Thymus (tissue), 11 donors: ENCODE measurements at regions not wholly inside any gene's neighbourhood (a gene's known extent, or its start where the extent isn't known, plus 50 kb on each side); places are given as distances from the start of the nearest gene placed in this dataset.

Source experiments
- DNase-seq, 9 donors: peaks; one replicate each; pipeline ENCODE4 v3.0.0-alpha.2; 2013; ENCODE audit warnings: low spot score in 9 of 9, low read depth in 6 of 9, missing footprints in 1 of 9
- H3K27ac ChIP-seq, 2 donors: one replicate each; pipeline ENCODE4 v1.5.1; 2013; ENCODE audit warnings: control low read depth in 1 of 2, low read depth in 1 of 2, low read length in 1 of 2, mild to moderate bottlenecking in 1 of 2, moderate library complexity in 1 of 2
- H3K27me3 ChIP-seq, 2 donors: one replicate each; pipeline ENCODE4 v1.5.1; 2013; ENCODE audit warnings: low read length in 1 of 2; ENCODE audit not compliant: control insufficient read depth in 2 of 2, insufficient read depth in 1 of 2
- H3K36me3 ChIP-seq, 2 donors: one replicate each; pipeline ENCODE4 v1.5.1; 2013; ENCODE audit warnings: low read length in 1 of 2, mild to moderate bottlenecking in 1 of 2, moderate library complexity in 1 of 2; ENCODE audit not compliant: control insufficient read depth in 2 of 2, insufficient read depth in 2 of 2
- H3K4me1 ChIP-seq, 2 donors: one replicate each; pipeline ENCODE4 v1.5.1; 2013; ENCODE audit warnings: low read length in 2 of 2; ENCODE audit not compliant: control insufficient read depth in 2 of 2, insufficient read depth in 2 of 2
- H3K4me3 ChIP-seq, 2 donors: one replicate each; pipeline ENCODE4 v1.5.1; 2013; ENCODE audit warnings: low read length in 2 of 2, control low read depth in 1 of 2, mild to moderate bottlenecking in 1 of 2
- H3K9me3 ChIP-seq, 2 donors: one replicate each; pipeline ENCODE4 v1.5.1; 2013; ENCODE audit warnings: low read length in 1 of 2, mild to moderate bottlenecking in 1 of 2; ENCODE audit not compliant: control insufficient read depth in 2 of 2, insufficient read depth in 1 of 2
- WGBS: extraction: QIAGEN DNeasy Blood & Tissue Kit; methylation state at CpG from one replicate; pipeline ENCODE4 v1.1.7; 2013; 5-methylcytosine and 5-hydroxymethylcytosine counted together
- donor health status: healthy.

DNA sequence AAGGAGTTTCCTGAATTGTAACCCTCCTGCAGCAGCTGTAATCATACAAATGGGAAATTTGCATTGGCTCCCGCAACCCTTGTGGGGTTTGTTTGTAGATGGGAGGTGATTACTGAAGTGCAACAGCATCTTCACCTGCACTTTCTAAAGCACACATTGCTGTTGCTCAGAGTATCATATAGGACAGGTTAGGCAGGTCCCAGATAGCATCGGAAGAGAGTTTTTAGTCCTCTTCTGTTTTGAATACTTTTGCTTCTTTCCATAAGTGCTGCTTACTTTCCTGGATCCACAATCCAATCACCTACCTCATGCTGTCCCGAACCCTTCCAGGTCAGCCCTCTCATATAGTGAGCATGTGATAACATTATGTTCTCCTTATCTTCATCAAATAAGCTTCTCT lies 300.4 kb downstream of the PTPRC start:
- 96% methylated on average over 3 of the region's 3 CpGs for WGBS

DNA sequence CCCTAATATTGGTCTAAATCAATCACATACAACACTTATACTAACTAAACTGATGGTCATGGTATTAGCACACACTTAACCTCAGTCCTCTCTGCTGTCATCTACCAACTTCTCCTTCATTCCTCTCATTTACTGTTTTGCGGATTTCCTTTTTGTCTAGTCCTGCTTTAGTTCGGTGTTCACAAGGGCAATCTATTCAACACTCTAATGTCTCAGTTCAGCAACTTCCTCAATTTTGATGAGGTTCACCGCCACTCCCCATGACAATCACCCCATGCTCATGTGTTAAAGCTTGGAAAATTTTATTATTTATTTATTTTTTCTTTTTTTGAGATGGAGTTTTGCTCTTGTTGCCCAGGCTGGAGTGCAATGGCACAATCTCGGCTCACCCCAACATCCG lies 301.1 kb downstream of the PTPRC start:
- H3K27ac ChIP-seq, result no peak overlapping the region
- WGBS, result 83% methylated on average over 5 of the region's 5 CpGs
- peaks cover 0 to 4% of the 10 kb centered on the region in 2 donors for H3K9me3 ChIP-seq

More for the DNA sequence above, 300.4 kb downstream of the PTPRC start:
- no peaks in the 10 kb centered on the region for H3K27me3 ChIP-seq
- no peaks in the 10 kb centered on the region for H3K36me3 ChIP-seq
- peaks cover 0 to 4% of the 10 kb centered on the region in 2 donors for H3K9me3 ChIP-seq
- peaks cover 4 to 7% of the 10 kb centered on the region in 2 donors for H3K4me1 ChIP-seq
- H3K27ac ChIP-seq, result no peak overlapping the region
- no peak overlapping the region for H3K4me3 ChIP-seq
- no peak for DNase-seq

GRCh38 chr1:198942466-198942865 lies 303.6 kb downstream of the PTPRC start:
- Histone ChIP-seq H3K27me3 (no peaks in the 10 kb centered on the region), H3K9me3 (peaks cover 0 to 4% of the 10 kb centered on the region in 2 donors), H3K27ac (no peak overlapping the region), H3K4me1 (peaks cover 4 to 9% of the 10 kb centered on the region in 2 donors), H3K4me3 (no peak overlapping the region), H3K36me3 (no peaks in the 10 kb centered on the region)
- no peak for DNase-seq
- WGBS, result 98% methylated on average over 4 of the region's 4 CpGs

More for the DNA sequence above, 301.1 kb downstream of the PTPRC start:
- DNase-seq, result no peak
- Histone ChIP-seq H3K36me3 (no peaks in the 10 kb centered on the region), H3K4me1 (peaks cover 4 to 7% of the 10 kb centered on the region in 2 donors), H3K4me3 (no peak overlapping the region), H3K27me3 (no peaks in the 10 kb centered on the region)

DNA sequence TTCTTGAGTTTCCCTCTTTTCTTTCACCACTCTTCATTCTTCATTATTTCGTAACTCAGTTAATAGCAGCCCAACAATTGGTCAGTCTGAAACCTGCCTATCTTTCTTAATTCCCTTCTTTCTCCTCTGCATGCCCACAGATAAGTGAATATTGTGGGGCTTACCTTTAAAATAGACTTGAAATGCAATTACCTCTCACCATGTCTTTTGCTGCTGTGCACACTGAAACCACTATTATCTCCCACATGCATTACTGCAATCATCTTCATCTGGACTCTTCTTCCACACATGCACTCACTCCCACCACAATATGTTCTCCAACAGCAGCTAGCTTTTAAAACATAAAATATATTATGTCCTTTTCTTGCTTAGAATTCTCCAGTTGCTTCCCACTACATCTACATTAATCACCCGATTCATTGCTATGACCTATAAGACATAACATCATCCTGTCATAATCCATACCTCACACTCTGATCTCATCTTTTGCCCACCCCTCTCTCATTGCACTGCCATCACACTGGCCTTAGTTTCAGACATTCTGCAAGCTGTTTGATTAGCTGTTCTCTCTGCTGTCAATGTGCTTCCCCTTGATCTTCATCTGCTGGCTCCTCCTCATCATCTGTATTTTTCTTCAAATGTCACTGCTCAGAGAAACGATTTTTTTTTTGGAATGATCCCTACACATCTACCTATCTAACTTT lies 304.8 kb downstream of the PTPRC start:
- WGBS, result 89% methylated on average over 3 of the region's 3 CpGs
- no peak for DNase-seq
- peaks cover 0 to 9% of the 10 kb centered on the region in 2 donors for H3K4me1 ChIP-seq
- H3K36me3 ChIP-seq, result no peaks in the 10 kb centered on the region
- no peak overlapping the region for H3K4me3 ChIP-seq
- H3K9me3 ChIP-seq, result peaks cover 0 to 4% of the 10 kb centered on the region in 2 donors
- no peaks in the 10 kb centered on the region for H3K27me3 ChIP-seq
- no peak overlapping the region for H3K27ac ChIP-seq

- no peaks in the 10 kb centered on the region for H3K27me3 ChIP-seq
- WGBS, result 97% methylated on average over 1 of the region's 1 CpG
- no peak overlapping the region for H3K4me3 ChIP-seq
- peaks cover 0 to 2% of the 10 kb centered on the region in 2 donors for H3K4me1 ChIP-seq
- H3K27ac ChIP-seq, result no peak overlapping the region
- no peak for DNase-seq
- H3K9me3 ChIP-seq, result peaks cover 0 to 7% of the 10 kb centered on the region in 2 donors
- peaks cover 0 to 3% of the 10 kb centered on the region in 2 donors for H3K36me3 ChIP-seq
Measured at GRCh38 chr1:198947456-198947855, 308.6 kb downstream of the PTPRC start.

GRCh38 chr1:198948895-198949659 lies 310.2 kb downstream of the PTPRC start:
- Histone ChIP-seq H3K36me3 (peaks cover 0 to 3% of the 10 kb centered on the region in 2 donors), H3K27me3 (no peaks in the 10 kb centered on the region), H3K9me3 (peaks cover 0 to 7% of the 10 kb centered on the region in 2 donors), H3K4me1 (peaks cover 0 to 2% of the 10 kb centered on the region in 2 donors), H3K27ac (no peak overlapping the region), H3K4me3 (no peak overlapping the region)
- 98% methylated on average over 28 of the region's 28 CpGs for WGBS
- no peak for DNase-seq

DNA sequence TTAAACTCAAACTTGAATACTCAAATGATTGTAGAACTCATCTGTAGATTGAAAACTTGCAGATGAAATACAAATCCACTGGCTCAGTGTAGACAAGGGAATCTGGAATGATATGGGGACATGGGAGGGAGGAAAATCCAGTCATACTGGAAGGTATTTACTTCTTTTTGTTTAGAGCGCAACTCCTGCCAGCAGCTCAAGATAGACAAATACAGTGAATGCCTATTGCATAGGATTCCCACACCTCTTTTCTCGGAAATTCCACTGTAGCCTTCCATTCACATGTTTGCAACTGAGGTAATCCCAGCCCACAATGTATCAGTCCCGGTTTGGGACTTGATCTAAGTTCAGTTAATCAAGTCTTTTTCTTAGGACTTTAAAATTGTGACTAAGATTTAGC lies 311.2 kb downstream of the PTPRC start:
- Histone ChIP-seq H3K36me3 (peaks cover 0 to 5% of the 10 kb centered on the region in 2 donors), H3K4me1 (peaks cover 0 to 2% of the 10 kb centered on the region in 2 donors), H3K9me3 (peaks cover 0 to 7% of the 10 kb centered on the region in 2 donors), H3K27me3 (no peaks in the 10 kb centered on the region), H3K27ac (no peak overlapping the region), H3K4me3 (no peak overlapping the region)
- no peak for DNase-seq
- WGBS, result over 99% methylated on average over 3 of the region's 3 CpGs

- H3K36me3 ChIP-seq, result peaks cover 0 to 2% of the 10 kb centered on the region in 2 donors
- no peaks in the 10 kb centered on the region for H3K9me3 ChIP-seq
- H3K4me3 ChIP-seq, result no peak overlapping the region
- DNase-seq, result no peak
- H3K4me1 ChIP-seq, result peaks cover 6 to 10% of the 10 kb centered on the region in 2 donors
- H3K27ac ChIP-seq, result no peak overlapping the region
- no peaks in the 10 kb centered on the region for H3K27me3 ChIP-seq
Measured at GRCh38 chr1:198955085-198955484, 316.2 kb downstream of the PTPRC start.

GRCh38 chr1:198957044-198957443 lies 318.2 kb downstream of the PTPRC start:
- no peak for DNase-seq
- WGBS, result 96% methylated on average over 1 of the region's 1 CpG
- H3K27ac ChIP-seq, result no peak overlapping the region
- no peaks in the 10 kb centered on the region for H3K9me3 ChIP-seq
- no peaks in the 10 kb centered on the region for H3K27me3 ChIP-seq
- H3K4me3 ChIP-seq, result no peak overlapping the region
- H3K4me1 ChIP-seq, result peaks cover 6 to 10% of the 10 kb centered on the region in 2 donors
- peaks cover 0 to 2% of the 10 kb centered on the region in 2 donors for H3K36me3 ChIP-seq
